Thyroid gland (tissue), 4 donors: ENCODE measurements at regions not wholly inside any gene's neighbourhood (a gene's known extent, or its start where the extent isn't known, plus 50 kb on each side); places are given as distances from the start of the nearest gene placed in this dataset.
"Not testable (repeated sequence)": the region's sequence is repeated elsewhere in the genome, so short reads cannot be mapped to it uniquely, and the experiment has no call there.

Source experiments
- DNase-seq, 2 donors: peaks; one replicate each; pipeline ENCODE4 v3.0.0-alpha.2; 2019
- H3K27ac ChIP-seq, 3 donors: fragments of 200-600 bp; sonication (generic); 1 replicate in 2 of 3; 2 replicates in 1 of 3; pipeline ENCODE4 v1.5.1; 2016 to 2019; ENCODE audit warnings: mild to moderate bottlenecking in 1 of 3, moderate library complexity in 1 of 3
- H3K27me3 ChIP-seq: fragments of 200-600 bp; sonication (generic); one replicate; pipeline ENCODE4 v1.5.1; 2019
- H3K36me3 ChIP-seq, 2 donors: fragments of 200-600 bp; sonication (generic); one replicate each; pipeline ENCODE4 v1.5.1; 2016 to 2019
- H3K4me1 ChIP-seq, 2 donors: fragments of 200-600 bp; sonication (generic); one replicate each; pipeline ENCODE4 v1.5.1; 2017 to 2019
- H3K4me3 ChIP-seq, 3 donors: fragments of 200-600 bp; sonication (generic); replicated peaks in 1 of 3; 1 replicate in 2 of 3; 2 replicates in 1 of 3; pipeline ENCODE4 v1.5.1; 2016; ENCODE audit warnings: mild to moderate bottlenecking in 1 of 3
- H3K9me3 ChIP-seq: fragments of 200-600 bp; sonication (generic); one replicate; pipeline ENCODE4 v1.5.1; 2017
- WGBS, 2 donors: methylation state at CpG; one replicate each; pipeline ENCODE4 v1.1.5; 2017; 5-methylcytosine and 5-hydroxymethylcytosine counted together
- intact Hi-C: fragments of 100-400 bp; cut with DNase I; formaldehyde crosslinking; loops from one replicate; pipeline ENCODE4 v1.15.1; 2023

GRCh38 chr2:87555082-87555481 lies 192.8 kb upstream of the PLGLB2 start:
- H3K36me3 ChIP-seq, H3K4me1 ChIP-seq, H3K27me3 ChIP-seq, intact Hi-C loops, H3K9me3 ChIP-seq, DNase-seq, H3K4me3 ChIP-seq, H3K27ac ChIP-seq: not testable (repeated sequence)
- WGBS, 2 donors: no CpG with 5 or more reads among the region's 4 CpGs

GRCh38 chr2:87559001-87559400 lies 188.9 kb upstream of the PLGLB2 start:
- H3K36me3 ChIP-seq, DNase-seq, H3K27ac ChIP-seq, H3K27me3 ChIP-seq, H3K9me3 ChIP-seq, H3K4me3 ChIP-seq, intact Hi-C loops, H3K4me1 ChIP-seq: not testable (repeated sequence)
- 87% methylated on average over 3 of the region's 5 CpGs; no CpG with 5 or more reads in 1 of the 2 donors for WGBS, 2 donors

- DNase-seq, H3K27me3 ChIP-seq, H3K27ac ChIP-seq, H3K4me1 ChIP-seq, H3K36me3 ChIP-seq, H3K9me3 ChIP-seq, H3K4me3 ChIP-seq, intact Hi-C loops: not testable (repeated sequence)
- 85 to 88% methylated on average over 2 of the region's 2 CpGs for WGBS, 2 donors
Observed at GRCh38 chr2:87559735-87560134, 188.2 kb upstream of the PLGLB2 start.

GRCh38 chr2:87565116-87565515 lies 182.8 kb upstream of the PLGLB2 start:
- H3K36me3 ChIP-seq, H3K4me1 ChIP-seq, H3K27ac ChIP-seq, H3K9me3 ChIP-seq, H3K4me3 ChIP-seq, H3K27me3 ChIP-seq, DNase-seq, intact Hi-C loops: not testable (repeated sequence)
- WGBS, 2 donors: 95 to 100% methylated on average over 1 of the region's 3 CpGs

- DNase-seq, H3K4me3 ChIP-seq, intact Hi-C loops, H3K27ac ChIP-seq, H3K27me3 ChIP-seq, H3K36me3 ChIP-seq, H3K9me3 ChIP-seq, H3K4me1 ChIP-seq: not testable (repeated sequence)
- WGBS, 2 donors: 93 to 95% methylated on average over 3 of the region's 3 CpGs
Observed at GRCh38 chr2:87566531-87566930, 181.4 kb upstream of the PLGLB2 start.

- H3K36me3 ChIP-seq, H3K4me3 ChIP-seq, intact Hi-C loops, H3K27ac ChIP-seq, H3K4me1 ChIP-seq, H3K9me3 ChIP-seq, H3K27me3 ChIP-seq: not testable (repeated sequence)
- WGBS, 2 donors: 84 to 92% methylated on average over 7 to 10 of the region's 11 CpGs
- peak; percentile 6 to 7 for DNase-seq
Observed at GRCh38 chr2:87567093-87567492, 180.8 kb upstream of the PLGLB2 start.

GRCh38 chr2:87567912-87568311 lies 180.0 kb upstream of the PLGLB2 start:
- H3K27me3 ChIP-seq, H3K36me3 ChIP-seq, H3K4me3 ChIP-seq, H3K27ac ChIP-seq, DNase-seq, H3K4me1 ChIP-seq, intact Hi-C loops, H3K9me3 ChIP-seq: not testable (repeated sequence)
- WGBS, 2 donors: 94 to 95% methylated on average over 2 of the region's 3 CpGs

- H3K9me3 ChIP-seq, intact Hi-C loops, H3K36me3 ChIP-seq, H3K27ac ChIP-seq, DNase-seq, H3K27me3 ChIP-seq, H3K4me3 ChIP-seq, H3K4me1 ChIP-seq: not testable (repeated sequence)
- 86 to 94% methylated on average over 7 to 8 of the region's 10 CpGs for WGBS, 2 donors
Observed at GRCh38 chr2:87568554-87569278, 179.2 kb upstream of the PLGLB2 start.

GRCh38 chr2:87569689-87570397 lies 178.0 kb upstream of the PLGLB2 start:
- 80 to 100% methylated on average over 5 of the region's 11 CpGs for WGBS, 2 donors
- H3K4me1 ChIP-seq, H3K36me3 ChIP-seq, H3K9me3 ChIP-seq, H3K27me3 ChIP-seq, intact Hi-C loops, H3K4me3 ChIP-seq, H3K27ac ChIP-seq: not testable (repeated sequence)
- peak in 1 of 2 donors; percentile 43 for DNase-seq

- H3K27me3 ChIP-seq, H3K4me1 ChIP-seq, H3K9me3 ChIP-seq, H3K27ac ChIP-seq, intact Hi-C loops, DNase-seq, H3K36me3 ChIP-seq, H3K4me3 ChIP-seq: not testable (repeated sequence)
- WGBS, 2 donors: 96 to 100% methylated on average over 1 to 6 of the region's 8 CpGs
Observed at GRCh38 chr2:87571889-87572465, 175.9 kb upstream of the PLGLB2 start.

- H3K27me3 ChIP-seq, H3K4me1 ChIP-seq, H3K4me3 ChIP-seq, intact Hi-C loops, H3K36me3 ChIP-seq, H3K9me3 ChIP-seq: not testable (repeated sequence)
- no CpG with 5 or more reads among the region's 12 CpGs for WGBS, 2 donors
- H3K27ac ChIP-seq: peak overlapping the region in 1 of 3 donors; percentile 41
- peak; percentile 91 to 93 for DNase-seq
Observed at GRCh38 chr2:87572906-87573305, 175.0 kb upstream of the PLGLB2 start.

GRCh38 chr2:87573386-87574192 lies 174.3 kb upstream of the PLGLB2 start:
- H3K27me3 ChIP-seq, H3K36me3 ChIP-seq, H3K4me3 ChIP-seq, H3K4me1 ChIP-seq, intact Hi-C loops, H3K9me3 ChIP-seq: not testable (repeated sequence)
- peak overlapping the region in 2 of 3 donors; percentile 35 to 56 for H3K27ac ChIP-seq
- no CpG with 5 or more reads among the region's 14 CpGs for WGBS, 2 donors
- DNase-seq: peak; percentile 23 to 41
